ENCODE measurements at regions not wholly inside any gene's neighbourhood (a gene's known extent, or its start where the extent isn't known, plus 50 kb on each side); places are given as distances from the start of the nearest gene placed in this dataset.

- H3K36me3 Mint-ChIP-seq (ENCODE audit: low read depth), result peaks cover 2% of the 10 kb centered on the region
- H3K9me3 Mint-ChIP-seq, result peaks cover 12% of the 10 kb centered on the region
- H3K27ac Mint-ChIP-seq, result no peak overlapping the region
- TF ChIP-seq, protein P1, sequence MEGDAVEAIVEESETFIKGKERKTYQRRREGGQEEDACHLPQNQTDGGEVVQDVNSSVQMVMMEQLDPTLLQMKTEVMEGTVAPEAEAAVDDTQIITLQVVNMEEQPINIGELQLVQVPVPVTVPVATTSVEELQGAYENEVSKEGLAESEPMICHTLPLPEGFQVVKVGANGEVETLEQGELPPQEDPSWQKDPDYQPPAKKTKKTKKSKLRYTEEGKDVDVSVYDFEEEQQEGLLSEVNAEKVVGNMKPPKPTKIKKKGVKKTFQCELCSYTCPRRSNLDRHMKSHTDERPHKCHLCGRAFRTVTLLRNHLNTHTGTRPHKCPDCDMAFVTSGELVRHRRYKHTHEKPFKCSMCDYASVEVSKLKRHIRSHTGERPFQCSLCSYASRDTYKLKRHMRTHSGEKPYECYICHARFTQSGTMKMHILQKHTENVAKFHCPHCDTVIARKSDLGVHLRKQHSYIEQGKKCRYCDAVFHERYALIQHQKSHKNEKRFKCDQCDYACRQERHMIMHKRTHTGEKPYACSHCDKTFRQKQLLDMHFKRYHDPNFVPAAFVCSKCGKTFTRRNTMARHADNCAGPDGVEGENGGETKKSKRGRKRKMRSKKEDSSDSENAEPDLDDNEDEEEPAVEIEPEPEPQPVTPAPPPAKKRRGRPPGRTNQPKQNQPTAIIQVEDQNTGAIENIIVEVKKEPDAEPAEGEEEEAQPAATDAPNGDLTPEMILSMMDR (conservative IDR thresholded peaks at IDR 0.05), result no peak
- Histone ChIP-seq H3K9ac (ENCODE audit: extremely low read depth, low read length, poor library complexity, severe bottlenecking) (no peak overlapping the region), H3K4me3 (ENCODE audit: low read length) (no peak overlapping the region), H3K27me3 (ENCODE audit: control insufficient read depth, insufficient read depth, low read length, poor library complexity, severe bottlenecking) (no peaks in the 10 kb centered on the region), H3K36me3 (ENCODE audit: control insufficient read depth, insufficient read depth, low read length) (no peaks in the 10 kb centered on the region), H3K4me1 (ENCODE audit: control insufficient read depth, insufficient read depth, low read length) (no peaks in the 10 kb centered on the region), H3K9me3 (ENCODE audit: control insufficient read depth, low read length) (no peaks in the 10 kb centered on the region), H3K27ac (ENCODE audit: low read depth, low read length) (no peak overlapping the region)
- H3K27me3 Mint-ChIP-seq (ENCODE audit: insufficient read depth), result no peaks in the 10 kb centered on the region
- no peak overlapping the region for H3K4me3 Mint-ChIP-seq
- peaks cover 14% of the 10 kb centered on the region for H3K4me1 Mint-ChIP-seq
- WGBS, 2 experiments (ENCODE audit: insufficient coverage in 1 of 2, insufficient read length in 1 of 2), result 94 to 100% methylated on average over 1 to 2 of the region's 2 CpGs
- no peak for DNase-seq
Measured at GRCh38 chr2:8288206-8288605, 393.6 kb upstream of the ID2 start.

DNA sequence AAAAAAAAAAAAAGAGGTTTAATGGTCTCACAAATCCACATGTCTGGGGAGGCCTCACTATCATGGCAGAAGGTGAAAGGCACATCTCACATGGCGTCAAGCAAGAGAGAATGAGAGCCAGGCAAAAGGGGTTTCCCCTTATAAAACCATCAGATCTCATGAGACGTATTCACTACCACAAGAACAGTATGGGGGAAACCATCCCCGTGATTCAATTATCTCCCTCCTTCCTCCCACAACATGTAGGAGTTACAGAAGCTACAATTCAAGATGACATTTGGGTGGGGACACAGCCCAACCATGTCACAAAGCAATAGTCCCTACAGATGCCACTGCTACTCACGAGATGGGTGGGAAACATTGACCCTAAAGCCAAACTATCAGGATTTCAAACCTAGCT, 392.7 kb upstream of the ID2 start:
- Mint-ChIP-seq H3K27ac (no peak overlapping the region), H3K4me1 (peaks cover 10% of the 10 kb centered on the region), H3K36me3 (ENCODE audit: low read depth) (peaks cover 2% of the 10 kb centered on the region), H3K9me3 (peaks cover 18% of the 10 kb centered on the region), H3K4me3 (no peak overlapping the region), H3K27me3 (ENCODE audit: insufficient read depth) (peaks cover 6% of the 10 kb centered on the region)
- TF ChIP-seq, protein P1 (conservative IDR thresholded peaks at IDR 0.05), result no peak
- Histone ChIP-seq H3K9ac (ENCODE audit: extremely low read depth, low read length, poor library complexity, severe bottlenecking) (no peak overlapping the region), H3K36me3 (ENCODE audit: control insufficient read depth, insufficient read depth, low read length) (no peaks in the 10 kb centered on the region), H3K27ac (ENCODE audit: low read depth, low read length) (no peak overlapping the region), H3K9me3 (ENCODE audit: control insufficient read depth, low read length) (no peaks in the 10 kb centered on the region), H3K4me1 (ENCODE audit: control insufficient read depth, insufficient read depth, low read length) (no peaks in the 10 kb centered on the region), H3K27me3 (ENCODE audit: control insufficient read depth, insufficient read depth, low read length, poor library complexity, severe bottlenecking) (no peaks in the 10 kb centered on the region), H3K4me3 (ENCODE audit: low read length) (no peak overlapping the region)
- WGBS, 2 experiments (ENCODE audit: insufficient coverage in 1 of 2, insufficient read length in 1 of 2), result 96 to 100% methylated on average over 2 to 4 of the region's 4 CpGs
- no peak for DNase-seq

DNA sequence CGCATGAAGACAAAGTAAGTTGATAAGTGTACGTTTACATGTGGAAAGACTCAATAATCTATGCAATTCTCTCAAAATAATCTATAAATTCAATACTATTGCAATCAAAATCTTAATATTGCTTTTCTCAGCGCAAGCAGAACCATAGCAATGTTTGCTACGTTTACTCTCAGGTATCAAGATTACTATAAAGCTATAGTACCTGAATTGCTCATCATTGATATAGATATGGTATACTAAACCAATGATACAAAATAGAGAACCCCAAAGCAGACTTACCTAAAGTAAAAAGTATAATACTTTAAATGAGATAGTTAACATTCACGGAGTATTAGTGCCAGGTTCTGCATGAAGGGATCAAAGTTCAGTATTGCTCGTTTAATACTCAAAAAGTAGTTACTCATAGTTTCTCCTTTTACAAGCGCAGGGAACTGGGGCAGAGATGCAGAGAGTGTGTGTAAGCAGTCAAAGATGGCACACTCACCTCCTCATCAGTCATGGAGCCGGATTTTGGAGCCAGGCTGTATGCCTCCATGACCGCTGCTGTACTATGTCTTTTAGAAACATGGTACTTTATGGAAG, 391.0 kb upstream of the ID2 start:
- Mint-ChIP-seq H3K4me3 (no peak overlapping the region), H3K4me1 (peaks cover 2% of the 10 kb centered on the region), H3K27ac (no peak overlapping the region), H3K27me3 (ENCODE audit: insufficient read depth) (peaks cover 9% of the 10 kb centered on the region), H3K9me3 (peaks cover 18% of the 10 kb centered on the region), H3K36me3 (ENCODE audit: low read depth) (peaks cover 2% of the 10 kb centered on the region)
- Histone ChIP-seq H3K36me3 (ENCODE audit: control insufficient read depth, insufficient read depth, low read length) (no peaks in the 10 kb centered on the region), H3K4me3 (ENCODE audit: low read length) (no peak overlapping the region), H3K4me1 (ENCODE audit: control insufficient read depth, insufficient read depth, low read length) (no peaks in the 10 kb centered on the region), H3K27me3 (ENCODE audit: control insufficient read depth, insufficient read depth, low read length, poor library complexity, severe bottlenecking) (no peaks in the 10 kb centered on the region), H3K27ac (ENCODE audit: low read depth, low read length) (no peak overlapping the region), H3K9me3 (ENCODE audit: control insufficient read depth, low read length) (no peaks in the 10 kb centered on the region), H3K9ac (ENCODE audit: extremely low read depth, low read length, poor library complexity, severe bottlenecking) (no peak overlapping the region)
- WGBS, 2 experiments (ENCODE audit: insufficient coverage in 1 of 2, insufficient read length in 1 of 2), result 97 to 100% methylated on average over 4 to 9 of the region's 9 CpGs
- TF ChIP-seq, protein P1 (conservative IDR thresholded peaks at IDR 0.05), result no peak
- no peak for DNase-seq

All from endodermal cell (in vitro differentiated cells).